ENCODE measurements at regions not wholly inside any gene's neighbourhood (a gene's known extent, or its start where the extent isn't known, plus 50 kb on each side); places are given as distances from the start of the nearest gene placed in this dataset.
A peak's percentile ranks its signal among the peaks of the same experiment; 100 is the strongest.

DNA sequence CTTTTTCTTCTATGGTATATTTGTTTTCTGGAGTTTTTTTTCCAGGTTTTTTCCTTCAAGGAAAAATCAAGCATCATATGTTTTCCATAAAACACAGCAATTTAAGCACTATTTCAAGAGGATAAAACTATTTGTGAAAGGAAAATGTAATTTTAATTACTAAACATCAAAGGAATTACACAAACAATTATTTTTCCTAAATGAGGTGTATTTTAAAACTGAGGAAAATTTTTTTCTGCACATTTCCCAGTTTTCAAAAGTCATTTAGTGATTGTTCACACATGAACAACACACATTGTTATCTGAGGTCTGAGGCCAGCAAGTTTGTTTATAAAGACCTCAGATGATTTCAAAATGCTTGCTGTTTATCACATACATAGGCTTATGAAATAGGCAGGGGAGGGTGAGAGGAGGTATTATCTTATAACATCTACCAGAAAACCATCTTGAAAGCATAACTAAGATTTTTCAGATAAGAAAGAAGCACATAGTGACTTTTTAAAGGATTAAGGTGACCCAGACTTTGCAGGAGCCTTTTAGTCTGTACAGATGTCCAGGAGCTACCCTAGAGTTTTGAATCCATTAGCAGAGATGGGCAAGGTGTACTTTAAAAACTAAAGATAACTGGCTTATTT is 381.6 kb downstream of the GJA1 start:
- DNase-seq (ENCODE audit: low read depth): no peak
- in situ Hi-C loops (cut with HindIII; ENCODE audit: low pct_unique_long_range_greater_than_20kb, low sequenced_read_pairs): no loop called here

GRCh38 chr6:121823437-121823851 is 388.0 kb downstream of the GJA1 start:
- peak; percentile 27 for DNase-seq (ENCODE audit: low read depth)
- in situ Hi-C loops (cut with HindIII; ENCODE audit: low pct_unique_long_range_greater_than_20kb, low sequenced_read_pairs): no loop called here

GRCh38 chr6:121826156-121826810 is 390.8 kb downstream of the GJA1 start:
- in situ Hi-C loops (cut with HindIII; ENCODE audit: low pct_unique_long_range_greater_than_20kb, low sequenced_read_pairs): no loop called here
- DNase-seq (ENCODE audit: low read depth): peak; percentile 29

DNA sequence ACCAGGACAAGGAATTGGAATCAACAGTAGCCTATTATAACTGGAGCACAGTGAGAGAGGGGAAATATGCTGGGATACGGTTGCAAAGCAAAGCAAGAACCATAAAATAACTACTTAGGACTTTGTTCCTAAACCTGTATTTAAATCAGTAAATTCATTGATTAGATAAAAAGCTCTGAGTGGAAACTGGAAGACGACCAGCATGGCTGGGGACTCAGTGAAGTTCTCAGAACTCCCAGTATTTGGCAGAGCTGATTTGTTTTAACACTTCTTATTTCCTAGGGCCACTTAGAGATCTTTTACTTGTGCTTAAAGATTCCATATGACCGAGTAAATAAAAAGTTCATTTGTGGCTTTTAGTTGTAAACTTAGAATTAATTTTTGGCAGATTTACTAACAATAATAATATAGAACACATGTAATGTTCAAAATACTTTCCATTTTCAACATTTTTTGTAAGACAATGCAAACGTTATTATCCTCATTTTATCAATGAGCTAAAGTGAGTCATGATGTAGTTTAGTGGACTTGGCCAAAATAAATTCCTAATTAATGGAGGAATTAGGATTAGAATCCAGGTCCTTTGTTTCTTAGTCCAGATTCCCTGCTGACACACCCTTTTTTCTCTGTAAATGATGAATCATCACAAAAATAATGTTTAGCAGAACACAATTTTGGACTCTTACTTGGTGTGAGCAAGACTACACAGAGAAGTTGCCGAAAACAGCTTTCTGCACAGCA is 392.9 kb downstream of the GJA1 start:
- in situ Hi-C loops (cut with HindIII; ENCODE audit: low pct_unique_long_range_greater_than_20kb, low sequenced_read_pairs): no loop called here
- DNase-seq (ENCODE audit: low read depth): no peak

- DNase-seq (ENCODE audit: low read depth): no peak
- in situ Hi-C loops (cut with HindIII; ENCODE audit: low pct_unique_long_range_greater_than_20kb, low sequenced_read_pairs): no loop called here
These were observed 395.3 kb downstream of the GJA1 start for GRCh38 chr6:121830736-121831135.

- in situ Hi-C loops (cut with HindIII; ENCODE audit: low pct_unique_long_range_greater_than_20kb, low sequenced_read_pairs): no loop called here
- DNase-seq (ENCODE audit: low read depth): no peak
These were observed 400.2 kb downstream of the GJA1 start for GRCh38 chr6:121835662-121836061.

DNA sequence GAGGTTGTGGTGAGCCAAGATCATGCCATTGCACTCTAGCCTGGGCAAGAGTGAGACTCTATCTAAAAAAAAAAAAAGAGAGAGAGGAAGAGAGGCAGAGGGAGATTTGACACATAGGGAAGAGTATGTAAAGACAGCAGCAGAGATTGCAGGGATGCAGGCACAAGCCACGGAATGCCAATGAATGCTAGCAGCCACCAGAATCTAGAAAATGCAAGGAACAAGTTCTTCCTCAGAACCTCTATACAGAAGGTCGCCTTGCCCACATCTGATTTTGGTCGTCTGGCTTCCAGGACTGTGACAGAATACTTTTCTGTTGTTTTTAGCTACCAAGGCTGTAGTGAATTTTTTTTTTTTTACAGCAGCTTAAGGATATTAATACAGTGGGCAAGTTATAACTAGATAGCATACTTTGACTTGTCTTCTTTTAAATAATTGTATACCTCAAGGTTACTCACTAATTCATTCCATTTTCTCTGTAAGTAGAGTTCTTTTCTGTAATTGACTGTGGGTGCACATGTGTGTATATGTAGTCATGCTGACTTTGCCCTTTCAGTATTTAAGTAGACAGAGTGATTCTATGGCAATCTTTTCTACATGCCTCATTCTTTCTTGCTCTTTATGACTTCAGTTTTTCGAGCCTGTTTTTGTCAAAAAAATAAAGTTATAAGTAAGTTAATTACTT is 402.2 kb downstream of the GJA1 start:
- in situ Hi-C loops (cut with HindIII; ENCODE audit: low pct_unique_long_range_greater_than_20kb, low sequenced_read_pairs): no loop called here
- no peak for DNase-seq (ENCODE audit: low read depth)

GRCh38 chr6:121838842-121839241 is 403.4 kb downstream of the GJA1 start:
- DNase-seq (ENCODE audit: low read depth): peak; percentile 50
- in situ Hi-C loops (cut with HindIII; ENCODE audit: low pct_unique_long_range_greater_than_20kb, low sequenced_read_pairs): no loop called here

DNA sequence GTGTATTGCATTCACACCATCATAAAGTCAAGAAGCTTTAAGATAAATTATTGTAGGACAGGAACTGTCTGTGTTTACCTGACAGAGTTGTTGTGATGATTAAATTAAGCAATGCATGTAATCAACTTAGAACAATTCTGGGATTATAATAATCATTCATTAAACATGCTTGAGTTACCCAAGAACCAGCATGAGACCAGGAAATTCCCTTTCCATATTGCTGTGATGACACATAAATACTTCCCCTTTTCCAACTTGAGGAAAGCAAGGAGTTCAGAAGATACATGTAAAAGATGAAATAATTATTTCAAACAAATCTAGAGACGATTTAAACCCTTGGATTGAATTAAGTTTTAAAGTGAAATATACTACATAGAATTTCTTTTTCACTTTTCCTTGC is 404.4 kb downstream of the GJA1 start:
- no peak for DNase-seq (ENCODE audit: low read depth)
- in situ Hi-C loops (cut with HindIII; ENCODE audit: low pct_unique_long_range_greater_than_20kb, low sequenced_read_pairs): no loop called here

GRCh38 chr6:121844898-121845297 is 409.5 kb downstream of the GJA1 start:
- no peak for DNase-seq (ENCODE audit: low read depth)
- in situ Hi-C loops (cut with HindIII; ENCODE audit: low pct_unique_long_range_greater_than_20kb, low sequenced_read_pairs): no loop called here

GRCh38 chr6:121847806-121848522 is 412.5 kb downstream of the GJA1 start:
- in situ Hi-C loops (cut with HindIII; ENCODE audit: low pct_unique_long_range_greater_than_20kb, low sequenced_read_pairs): no loop called here
- DNase-seq (ENCODE audit: low read depth): no peak

- DNase-seq (ENCODE audit: low read depth): no peak
- in situ Hi-C loops (cut with HindIII; ENCODE audit: low pct_unique_long_range_greater_than_20kb, low sequenced_read_pairs): no loop called here
These were observed 413.2 kb downstream of the GJA1 start for GRCh38 chr6:121848523-121849255.

DNA sequence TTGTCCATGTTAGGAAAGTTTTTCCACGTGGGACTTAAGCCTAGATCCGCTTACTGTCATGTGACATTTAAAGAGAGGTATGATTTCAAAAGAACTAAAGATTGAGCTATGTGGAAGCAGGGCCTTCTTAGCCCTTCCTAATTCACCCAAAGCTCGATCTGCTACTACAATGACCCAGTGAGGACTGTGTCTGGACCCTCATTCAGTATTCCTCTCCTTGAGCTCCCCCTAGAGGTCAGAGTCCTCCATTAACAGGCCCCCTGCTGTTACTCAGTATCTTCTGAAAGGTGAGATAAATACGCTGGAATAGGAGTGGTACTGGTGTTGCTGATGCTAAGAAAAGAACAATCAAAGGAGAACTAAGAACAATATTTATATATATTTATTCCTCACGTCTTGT is 414.0 kb downstream of the GJA1 start:
- peak; percentile 39 for DNase-seq (ENCODE audit: low read depth)
- in situ Hi-C loops (cut with HindIII; ENCODE audit: low pct_unique_long_range_greater_than_20kb, low sequenced_read_pairs): no loop called here

DNA sequence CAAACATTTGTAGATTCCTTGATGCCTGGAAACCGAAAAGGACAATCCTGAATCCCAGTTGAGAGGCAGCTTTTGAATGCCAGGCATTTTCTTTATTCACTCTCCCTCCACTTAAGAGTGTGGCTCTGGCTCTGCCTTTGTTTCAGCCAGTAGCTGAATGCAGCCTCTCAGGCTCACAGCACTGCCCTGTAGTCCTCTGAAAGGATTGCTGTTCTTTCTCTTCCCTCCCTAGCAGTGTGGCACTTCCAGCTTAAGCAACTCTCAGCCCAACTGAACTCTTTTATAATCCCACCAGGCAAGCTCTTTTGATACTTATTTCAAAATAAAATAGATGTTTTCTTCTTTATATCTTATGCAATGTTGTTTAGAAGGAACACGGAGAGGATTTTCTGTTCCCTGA is 415.6 kb downstream of the GJA1 start:
- in situ Hi-C loops (cut with HindIII; ENCODE audit: low pct_unique_long_range_greater_than_20kb, low sequenced_read_pairs): no loop called here
- DNase-seq (ENCODE audit: low read depth): no peak

GRCh38 chr6:121853686-121854085 is 418.2 kb downstream of the GJA1 start:
- in situ Hi-C loops (cut with HindIII; ENCODE audit: low pct_unique_long_range_greater_than_20kb, low sequenced_read_pairs): no loop called here
- DNase-seq (ENCODE audit: low read depth): no peak

DNA sequence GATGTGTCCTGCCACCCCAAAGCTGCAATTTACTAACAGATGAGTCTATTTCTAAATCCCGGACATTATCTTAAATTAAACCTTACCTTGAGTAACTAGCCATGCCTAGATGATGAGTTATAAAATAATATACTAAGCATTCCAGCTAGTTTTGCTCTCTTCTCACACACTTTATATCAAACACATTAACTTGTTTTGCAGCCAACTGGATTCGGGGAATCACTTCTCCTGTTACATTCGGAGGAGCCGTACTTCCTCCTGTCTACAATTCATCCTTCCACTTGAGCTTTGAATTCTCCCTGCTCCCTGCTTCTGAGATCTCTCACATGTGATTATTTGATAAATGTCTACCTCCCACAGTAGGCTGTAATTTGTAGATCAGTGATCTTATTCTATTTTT is 420.1 kb downstream of the GJA1 start:
- no peak for DNase-seq (ENCODE audit: low read depth)
- in situ Hi-C loops (cut with HindIII; ENCODE audit: low pct_unique_long_range_greater_than_20kb, low sequenced_read_pairs): no loop called here

- in situ Hi-C loops (cut with HindIII; ENCODE audit: low pct_unique_long_range_greater_than_20kb, low sequenced_read_pairs): no loop called here
- no peak for DNase-seq (ENCODE audit: low read depth)
These were observed 420.9 kb downstream of the GJA1 start for GRCh38 chr6:121856296-121856695.

DNA sequence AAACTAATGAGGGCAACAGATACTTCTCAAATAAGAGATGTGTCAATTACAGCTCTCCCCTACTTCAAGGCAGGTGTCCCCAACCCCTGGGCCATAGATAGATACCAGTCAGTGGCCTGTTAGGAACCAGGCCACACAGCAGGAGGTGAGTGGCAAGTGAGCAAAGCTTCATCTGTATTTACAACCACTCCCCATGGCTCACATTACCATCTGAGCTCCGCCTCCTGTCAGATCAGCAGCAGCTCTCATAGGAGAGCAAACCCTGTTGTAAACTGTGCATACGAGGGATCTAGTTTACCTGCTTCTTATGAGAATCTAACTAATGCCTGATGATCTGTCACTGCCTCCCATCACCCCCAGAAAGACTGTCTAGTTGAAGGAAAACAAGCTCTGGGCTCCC is 422.1 kb downstream of the GJA1 start:
- in situ Hi-C loops (cut with HindIII; ENCODE audit: low pct_unique_long_range_greater_than_20kb, low sequenced_read_pairs): no loop called here
- DNase-seq (ENCODE audit: low read depth): peak; percentile 2
